Prostate gland (tissue), 2 donors: ENCODE measurements at regions not wholly inside any gene's neighbourhood (a gene's known extent, or its start where the extent isn't known, plus 50 kb on each side); places are given as distances from the start of the nearest gene placed in this dataset.

Experiments used
- POLR2A ChIP-seq: fragments of 450-650 bp; IDR thresholded peaks from one replicate; pipeline ENCODE4 v1.6.1; 2016; ENCODE audit warnings: antibody characterized with exemption, mild to moderate bottlenecking
- TF ChIP-seq, protein P1 (sequence below), 4 experiments: fragments of 200-600 bp in 2 of 4; fragments of 450-650 bp in 2 of 4; sonication (generic) in 2 of 4; IDR thresholded peaks; 1 replicate in 3 of 4; 2 replicates in 1 of 4; pipeline ENCODE4 v1.5.1; 2016 to 2019; ENCODE audit warnings: antibody characterized with exemption in 4 of 4, mild to moderate bottlenecking in 2 of 4, moderate library complexity in 2 of 4

DNA sequence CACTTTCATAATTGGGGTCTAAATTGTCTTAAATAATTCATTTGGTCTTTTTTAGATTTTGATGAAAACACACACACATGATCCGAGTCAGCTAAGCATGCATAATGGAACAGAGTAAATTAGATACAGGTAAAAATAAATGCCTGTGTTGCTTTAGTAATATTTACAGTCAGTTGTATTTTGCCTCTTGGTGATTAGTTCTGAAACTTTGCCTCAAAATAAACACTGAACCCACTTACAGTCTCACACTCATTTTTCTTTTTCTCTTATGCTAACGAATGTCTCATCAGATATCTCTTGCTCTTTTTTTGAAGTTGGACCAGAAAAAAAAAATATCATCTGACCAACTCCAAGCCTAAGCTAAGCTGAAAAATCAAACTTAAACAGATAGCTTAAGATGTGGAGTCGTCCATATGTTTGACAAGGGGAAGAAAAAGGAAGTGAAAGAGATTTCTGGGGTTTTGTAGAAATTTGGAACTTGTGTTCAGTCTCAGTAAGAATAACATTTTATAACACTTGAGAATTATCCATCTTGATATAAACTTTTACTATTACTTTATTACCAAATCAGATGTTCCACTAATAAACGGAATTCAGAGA lies 592.5 kb downstream of the RPL10L start:
- no peak for TF ChIP-seq POLR2A
- TF ChIP-seq, protein P1, sequence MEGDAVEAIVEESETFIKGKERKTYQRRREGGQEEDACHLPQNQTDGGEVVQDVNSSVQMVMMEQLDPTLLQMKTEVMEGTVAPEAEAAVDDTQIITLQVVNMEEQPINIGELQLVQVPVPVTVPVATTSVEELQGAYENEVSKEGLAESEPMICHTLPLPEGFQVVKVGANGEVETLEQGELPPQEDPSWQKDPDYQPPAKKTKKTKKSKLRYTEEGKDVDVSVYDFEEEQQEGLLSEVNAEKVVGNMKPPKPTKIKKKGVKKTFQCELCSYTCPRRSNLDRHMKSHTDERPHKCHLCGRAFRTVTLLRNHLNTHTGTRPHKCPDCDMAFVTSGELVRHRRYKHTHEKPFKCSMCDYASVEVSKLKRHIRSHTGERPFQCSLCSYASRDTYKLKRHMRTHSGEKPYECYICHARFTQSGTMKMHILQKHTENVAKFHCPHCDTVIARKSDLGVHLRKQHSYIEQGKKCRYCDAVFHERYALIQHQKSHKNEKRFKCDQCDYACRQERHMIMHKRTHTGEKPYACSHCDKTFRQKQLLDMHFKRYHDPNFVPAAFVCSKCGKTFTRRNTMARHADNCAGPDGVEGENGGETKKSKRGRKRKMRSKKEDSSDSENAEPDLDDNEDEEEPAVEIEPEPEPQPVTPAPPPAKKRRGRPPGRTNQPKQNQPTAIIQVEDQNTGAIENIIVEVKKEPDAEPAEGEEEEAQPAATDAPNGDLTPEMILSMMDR (IDR thresholded peaks at IDR 0.05): no peak
